ENCODE measurements at regions not wholly inside any gene's neighbourhood (a gene's known extent, or its start where the extent isn't known, plus 50 kb on each side); places are given as distances from the start of the nearest gene placed in this dataset.

GRCh38 chr5:42015681-42016080 lies 90.6 kb downstream of the FBXO4 start:
- Mint-ChIP-seq H3K27ac (no peak overlapping the region), H3K36me3 (no peaks in the 10 kb centered on the region), H3K27me3 (peaks cover 3% of the 10 kb centered on the region), H3K4me1 (ENCODE audit: unreplicated experiment) (no peaks in the 10 kb centered on the region), H3K9me3 (no peaks in the 10 kb centered on the region), H3K4me3 (no peak overlapping the region)
- TF ChIP-seq, protein P1, sequence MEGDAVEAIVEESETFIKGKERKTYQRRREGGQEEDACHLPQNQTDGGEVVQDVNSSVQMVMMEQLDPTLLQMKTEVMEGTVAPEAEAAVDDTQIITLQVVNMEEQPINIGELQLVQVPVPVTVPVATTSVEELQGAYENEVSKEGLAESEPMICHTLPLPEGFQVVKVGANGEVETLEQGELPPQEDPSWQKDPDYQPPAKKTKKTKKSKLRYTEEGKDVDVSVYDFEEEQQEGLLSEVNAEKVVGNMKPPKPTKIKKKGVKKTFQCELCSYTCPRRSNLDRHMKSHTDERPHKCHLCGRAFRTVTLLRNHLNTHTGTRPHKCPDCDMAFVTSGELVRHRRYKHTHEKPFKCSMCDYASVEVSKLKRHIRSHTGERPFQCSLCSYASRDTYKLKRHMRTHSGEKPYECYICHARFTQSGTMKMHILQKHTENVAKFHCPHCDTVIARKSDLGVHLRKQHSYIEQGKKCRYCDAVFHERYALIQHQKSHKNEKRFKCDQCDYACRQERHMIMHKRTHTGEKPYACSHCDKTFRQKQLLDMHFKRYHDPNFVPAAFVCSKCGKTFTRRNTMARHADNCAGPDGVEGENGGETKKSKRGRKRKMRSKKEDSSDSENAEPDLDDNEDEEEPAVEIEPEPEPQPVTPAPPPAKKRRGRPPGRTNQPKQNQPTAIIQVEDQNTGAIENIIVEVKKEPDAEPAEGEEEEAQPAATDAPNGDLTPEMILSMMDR (conservative IDR thresholded peaks at IDR 0.05): no peak
- DNase-seq (ENCODE audit: extremely low spot score, unreplicated experiment): no peak

DNA sequence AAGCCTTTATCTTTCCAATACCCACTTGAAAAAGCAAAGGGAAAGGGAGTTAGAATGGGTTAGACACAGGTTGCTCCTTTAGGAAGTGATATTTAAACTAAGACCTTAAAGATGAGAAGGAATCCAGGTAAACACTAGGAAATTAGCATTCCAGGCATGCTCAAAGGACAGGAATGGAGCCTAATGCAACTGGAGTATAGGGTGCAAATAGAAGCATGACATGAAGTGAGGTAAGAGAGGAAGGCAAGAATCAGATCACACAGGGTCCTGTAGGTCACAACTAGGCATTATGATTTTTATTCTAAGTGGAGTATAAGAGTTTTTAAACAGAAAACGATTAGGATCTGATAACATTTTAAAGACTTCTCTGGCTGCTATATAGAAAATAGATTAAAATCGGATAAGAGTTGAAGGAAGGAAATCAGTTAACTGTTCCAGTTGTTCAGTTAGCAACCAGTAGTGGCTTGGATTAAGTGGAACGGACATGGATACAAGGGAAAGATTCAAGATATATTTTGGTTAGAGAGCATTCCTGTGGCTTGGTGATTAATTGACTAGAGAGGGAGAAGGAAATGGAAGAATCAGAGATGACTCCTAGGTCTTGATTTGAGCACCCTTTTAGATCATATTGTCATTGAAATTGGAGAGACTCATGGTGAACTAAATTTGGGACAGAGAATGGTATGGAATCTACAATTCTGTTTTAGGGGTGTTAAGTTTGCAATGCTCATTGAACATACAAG lies 95.9 kb downstream of the FBXO4 start:
- Mint-ChIP-seq H3K27ac (no peak overlapping the region), H3K9me3 (no peaks in the 10 kb centered on the region), H3K4me1 (ENCODE audit: unreplicated experiment) (no peaks in the 10 kb centered on the region), H3K27me3 (peaks cover 3% of the 10 kb centered on the region), H3K36me3 (no peaks in the 10 kb centered on the region), H3K4me3 (no peak overlapping the region)
- TF ChIP-seq, protein P1 (conservative IDR thresholded peaks at IDR 0.05): no peak
- DNase-seq (ENCODE audit: extremely low spot score, unreplicated experiment): no peak

GRCh38 chr5:42021923-42022322 lies 96.8 kb downstream of the FBXO4 start:
- DNase-seq (ENCODE audit: extremely low spot score, unreplicated experiment): no peak
- TF ChIP-seq, protein P1 (conservative IDR thresholded peaks at IDR 0.05): no peak
- H3K4me3 Mint-ChIP-seq: no peak overlapping the region
- H3K4me1 Mint-ChIP-seq (ENCODE audit: unreplicated experiment): no peaks in the 10 kb centered on the region
- H3K36me3 Mint-ChIP-seq: no peaks in the 10 kb centered on the region
- H3K27me3 Mint-ChIP-seq: peaks cover 3% of the 10 kb centered on the region
- H3K27ac Mint-ChIP-seq: no peak overlapping the region
- H3K9me3 Mint-ChIP-seq: no peaks in the 10 kb centered on the region

DNA sequence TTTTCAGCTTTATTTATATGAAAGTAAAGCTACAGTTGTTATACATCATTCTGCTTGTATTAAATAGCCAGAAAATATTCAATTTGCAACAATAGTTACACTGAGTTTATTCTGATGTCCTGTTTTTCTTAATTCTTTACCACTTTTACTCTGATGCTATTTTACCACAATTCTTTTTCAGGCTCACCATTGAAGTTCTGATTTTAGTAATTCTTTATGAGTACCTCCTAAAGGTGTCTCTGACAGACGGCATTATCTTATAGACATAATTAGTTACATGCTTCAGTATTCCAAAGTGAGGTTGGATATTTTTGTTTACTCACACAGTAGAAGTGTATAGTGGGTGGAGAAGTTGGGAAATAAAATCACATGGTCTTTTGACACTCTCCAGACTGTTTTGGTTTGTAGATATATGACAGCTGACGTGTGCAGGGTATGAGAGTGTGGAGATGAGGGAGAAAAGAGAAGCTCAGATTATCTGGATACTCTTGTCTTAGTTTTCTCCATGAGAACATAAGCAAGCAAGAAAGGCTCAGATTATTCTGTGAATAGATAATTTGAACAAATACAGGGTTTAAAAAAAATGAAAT lies 97.4 kb downstream of the FBXO4 start:
- Mint-ChIP-seq H3K27me3 (peaks cover 3% of the 10 kb centered on the region), H3K36me3 (no peaks in the 10 kb centered on the region), H3K4me1 (ENCODE audit: unreplicated experiment) (no peaks in the 10 kb centered on the region), H3K27ac (no peak overlapping the region), H3K9me3 (no peaks in the 10 kb centered on the region), H3K4me3 (no peak overlapping the region)
- TF ChIP-seq, protein P1 (conservative IDR thresholded peaks at IDR 0.05): no peak
- no peak for DNase-seq (ENCODE audit: extremely low spot score, unreplicated experiment)

DNA sequence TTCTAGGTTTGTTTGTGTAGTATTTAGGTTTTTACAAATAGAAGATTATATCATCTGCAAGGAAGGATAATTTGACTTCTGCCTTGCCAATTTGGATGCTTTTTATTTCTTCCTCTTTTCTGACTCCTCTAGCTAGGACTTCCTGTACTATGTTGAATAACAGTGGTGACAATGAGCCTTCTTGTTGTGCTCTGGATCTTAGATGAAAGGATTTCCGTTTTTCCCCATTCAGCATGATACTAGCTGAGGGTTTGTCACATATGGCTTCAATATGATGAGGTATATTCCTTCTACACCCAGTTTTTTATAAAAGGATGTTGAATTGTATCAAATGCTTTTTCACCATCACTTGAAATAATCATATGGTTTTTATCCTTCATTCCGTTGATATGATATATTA lies 101.4 kb downstream of the FBXO4 start:
- no peaks in the 10 kb centered on the region for H3K4me1 Mint-ChIP-seq (ENCODE audit: unreplicated experiment)
- TF ChIP-seq, protein P1 (conservative IDR thresholded peaks at IDR 0.05): no peak
- H3K4me3 Mint-ChIP-seq: no peak overlapping the region
- no peak for DNase-seq (ENCODE audit: extremely low spot score, unreplicated experiment)
- H3K27me3 Mint-ChIP-seq: no peaks in the 10 kb centered on the region
- H3K9me3 Mint-ChIP-seq: no peaks in the 10 kb centered on the region
- no peak overlapping the region for H3K27ac Mint-ChIP-seq
- no peaks in the 10 kb centered on the region for H3K36me3 Mint-ChIP-seq

All from type B pancreatic cell (in vitro differentiated cells).